DND-41 (cell line): ENCODE measurements at regions not wholly inside any gene's neighbourhood (a gene's known extent, or its start where the extent isn't known, plus 50 kb on each side); places are given as distances from the start of the nearest gene placed in this dataset.
A peak's percentile ranks its signal among the peaks of the same experiment; 100 is the strongest.
"Not testable (repeated sequence)": the region's sequence is repeated elsewhere in the genome, so short reads cannot be mapped to it uniquely, and the experiment has no call there.

Source experiments
- ATAC-seq: fragments of 200-7000 bp; cut with Tn5 transposase; 3 replicates; pipeline ENCODE4 v1.9.1; 2021; ENCODE audit warnings: low read depth; ENCODE audit not compliant: insufficient read depth
- DNase-seq: peaks from one replicate; pipeline ENCODE4 v3.0.0-alpha.2; 2020
- H2AFZ ChIP-seq: 2 replicates; pipeline ENCODE4 v1.6.0; 2012; ENCODE audit warnings: low read depth, low read length
- H3K27ac ChIP-seq: 2 replicates; pipeline ENCODE4 v1.5.1; 2012; ENCODE audit warnings: low read length, inconsistent platforms
- H3K27me3 ChIP-seq: fragments of 200-600 bp; sonication (generic); 2 replicates; pipeline ENCODE4 v1.6.0; 2012; ENCODE audit warnings: low read length, mild to moderate bottlenecking, inconsistent platforms; ENCODE audit not compliant: insufficient read depth, poor library complexity
- H3K36me3 ChIP-seq: 2 replicates; pipeline ENCODE4 v1.5.1; 2012; ENCODE audit warnings: low read length, inconsistent platforms; ENCODE audit not compliant: insufficient read depth
- H3K4me1 ChIP-seq: 2 replicates; pipeline ENCODE4 v1.5.1; 2012; ENCODE audit warnings: mild to moderate bottlenecking, low read length; ENCODE audit not compliant: insufficient read depth
- H3K4me2 ChIP-seq: 2 replicates; pipeline ENCODE4 v1.6.0; 2012; ENCODE audit warnings: mild to moderate bottlenecking, moderate library complexity, low read length, inconsistent platforms; ENCODE audit not compliant: insufficient read depth
- H3K4me3 ChIP-seq, 2 experiments: fragments of 200-600 bp in 1 of 2; shearing (Covaris generic) in 1 of 2; 2 replicates each; pipeline ENCODE4 v1.5.1; 2012 to 2016; ENCODE audit warnings: inconsistent platforms in 2 of 2, low read length in 2 of 2, mild to moderate bottlenecking in 2 of 2, low read depth in 1 of 2, moderate library complexity in 1 of 2
- H3K79me2 ChIP-seq: 2 replicates; pipeline ENCODE4 v1.6.0; 2012; ENCODE audit warnings: low read length, inconsistent platforms; ENCODE audit not compliant: insufficient read depth
- H3K9ac ChIP-seq: 2 replicates; pipeline ENCODE4 v1.6.0; 2012; ENCODE audit warnings: low read depth, mild to moderate bottlenecking, inconsistent platforms, low read length, moderate library complexity
- H3K9me3 ChIP-seq: 2 replicates; pipeline ENCODE4 v1.5.1; 2012; ENCODE audit warnings: low read length, moderate library complexity, mild to moderate bottlenecking, inconsistent platforms; ENCODE audit not compliant: insufficient read depth, severe bottlenecking
- H4K20me1 ChIP-seq: 2 replicates; pipeline ENCODE4 v1.6.0; 2012; ENCODE audit warnings: low read length; ENCODE audit not compliant: insufficient read depth
- EZH2 ChIP-seq: IDR thresholded peaks from 3 replicates; pipeline ENCODE4 v1.6.1; 2012; ENCODE audit warnings: borderline replicate concordance, low read depth, mild to moderate bottlenecking, moderate library complexity, low read length, inconsistent platforms; ENCODE audit not compliant: severe bottlenecking
- TF ChIP-seq, protein P1 (sequence below): IDR thresholded peaks from 2 replicates; pipeline ENCODE4 v1.5.1; 2012; ENCODE audit warnings: borderline replicate concordance, low read length, moderate library complexity, mild to moderate bottlenecking; ENCODE audit not compliant: poor library complexity, severe bottlenecking; ENCODE audit errors: extremely low read depth

DNA sequence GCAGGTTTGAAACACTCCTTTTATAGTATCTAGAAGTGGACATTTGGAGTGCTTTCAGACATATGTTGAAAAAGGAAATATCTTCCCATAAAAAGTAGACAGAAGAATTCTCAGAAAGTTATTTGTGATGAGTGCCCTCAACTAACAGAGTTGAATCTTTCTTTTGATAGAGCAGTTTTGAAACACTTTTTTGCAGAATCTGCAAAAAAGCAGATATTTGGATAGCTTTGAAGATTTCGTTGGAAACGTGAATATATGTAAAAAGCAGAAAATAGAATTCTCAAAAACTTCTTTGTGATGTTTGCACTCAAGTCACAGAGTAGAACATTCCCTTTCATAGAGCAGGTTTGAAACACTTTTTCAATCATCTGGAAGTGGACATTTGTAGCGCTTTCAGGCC is 676.4 kb upstream of the ZNF337 start:
- not testable (repeated sequence) for H3K9ac ChIP-seq, H4K20me1 ChIP-seq, H3K4me1 ChIP-seq, H2AFZ ChIP-seq, H3K36me3 ChIP-seq, H3K4me2 ChIP-seq, DNase-seq, H3K27ac ChIP-seq, H3K4me3 ChIP-seq, ATAC-seq, H3K79me2 ChIP-seq, H3K9me3 ChIP-seq, H3K27me3 ChIP-seq

- no peaks in the 10 kb centered on the region for H4K20me1 ChIP-seq
- H3K79me2 ChIP-seq, result no peaks in the 10 kb centered on the region
- TF ChIP-seq, protein P1, sequence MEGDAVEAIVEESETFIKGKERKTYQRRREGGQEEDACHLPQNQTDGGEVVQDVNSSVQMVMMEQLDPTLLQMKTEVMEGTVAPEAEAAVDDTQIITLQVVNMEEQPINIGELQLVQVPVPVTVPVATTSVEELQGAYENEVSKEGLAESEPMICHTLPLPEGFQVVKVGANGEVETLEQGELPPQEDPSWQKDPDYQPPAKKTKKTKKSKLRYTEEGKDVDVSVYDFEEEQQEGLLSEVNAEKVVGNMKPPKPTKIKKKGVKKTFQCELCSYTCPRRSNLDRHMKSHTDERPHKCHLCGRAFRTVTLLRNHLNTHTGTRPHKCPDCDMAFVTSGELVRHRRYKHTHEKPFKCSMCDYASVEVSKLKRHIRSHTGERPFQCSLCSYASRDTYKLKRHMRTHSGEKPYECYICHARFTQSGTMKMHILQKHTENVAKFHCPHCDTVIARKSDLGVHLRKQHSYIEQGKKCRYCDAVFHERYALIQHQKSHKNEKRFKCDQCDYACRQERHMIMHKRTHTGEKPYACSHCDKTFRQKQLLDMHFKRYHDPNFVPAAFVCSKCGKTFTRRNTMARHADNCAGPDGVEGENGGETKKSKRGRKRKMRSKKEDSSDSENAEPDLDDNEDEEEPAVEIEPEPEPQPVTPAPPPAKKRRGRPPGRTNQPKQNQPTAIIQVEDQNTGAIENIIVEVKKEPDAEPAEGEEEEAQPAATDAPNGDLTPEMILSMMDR, result no peak
- TF ChIP-seq EZH2, result no peak
- H3K4me2 ChIP-seq, result no peak overlapping the region
- no peak overlapping the region for H3K9ac ChIP-seq
- H3K36me3 ChIP-seq, result no peaks in the 10 kb centered on the region
- H3K9me3 ChIP-seq, result peaks cover 3% of the 10 kb centered on the region
- peaks cover 5% of the 10 kb centered on the region; the same call in 1 of the 2 replicates for H3K4me1 ChIP-seq
- DNase-seq (no peak), ATAC-seq (no peak)
- H3K27me3 ChIP-seq, result no peaks in the 10 kb centered on the region
- no peak overlapping the region for H3K27ac ChIP-seq
- H3K4me3 ChIP-seq, result no peak overlapping the region
- no peak overlapping the region for H2AFZ ChIP-seq
These were observed 657.9 kb upstream of the ZNF337 start for GRCh38 chr20:26354511-26354910.

- no peak overlapping the region for H3K4me3 ChIP-seq
- H4K20me1 ChIP-seq, result no peaks in the 10 kb centered on the region
- no peak overlapping the region for H2AFZ ChIP-seq
- no peak overlapping the region for H3K27ac ChIP-seq
- TF ChIP-seq EZH2, result no peak
- TF ChIP-seq, protein P1, result no peak
- ATAC-seq (no peak), DNase-seq (no peak)
- no peaks in the 10 kb centered on the region for H3K79me2 ChIP-seq
- no peaks in the 10 kb centered on the region for H3K36me3 ChIP-seq
- H3K9ac ChIP-seq, result no peak overlapping the region
- H3K9me3 ChIP-seq, result no peaks in the 10 kb centered on the region
- H3K4me1 ChIP-seq, result peaks cover 8% of the 10 kb centered on the region; the same call in 1 of the 2 replicates
- H3K27me3 ChIP-seq, result no peaks in the 10 kb centered on the region
- H3K4me2 ChIP-seq, result no peak overlapping the region
These were observed 650.7 kb upstream of the ZNF337 start for GRCh38 chr20:26347396-26347795.

DNA sequence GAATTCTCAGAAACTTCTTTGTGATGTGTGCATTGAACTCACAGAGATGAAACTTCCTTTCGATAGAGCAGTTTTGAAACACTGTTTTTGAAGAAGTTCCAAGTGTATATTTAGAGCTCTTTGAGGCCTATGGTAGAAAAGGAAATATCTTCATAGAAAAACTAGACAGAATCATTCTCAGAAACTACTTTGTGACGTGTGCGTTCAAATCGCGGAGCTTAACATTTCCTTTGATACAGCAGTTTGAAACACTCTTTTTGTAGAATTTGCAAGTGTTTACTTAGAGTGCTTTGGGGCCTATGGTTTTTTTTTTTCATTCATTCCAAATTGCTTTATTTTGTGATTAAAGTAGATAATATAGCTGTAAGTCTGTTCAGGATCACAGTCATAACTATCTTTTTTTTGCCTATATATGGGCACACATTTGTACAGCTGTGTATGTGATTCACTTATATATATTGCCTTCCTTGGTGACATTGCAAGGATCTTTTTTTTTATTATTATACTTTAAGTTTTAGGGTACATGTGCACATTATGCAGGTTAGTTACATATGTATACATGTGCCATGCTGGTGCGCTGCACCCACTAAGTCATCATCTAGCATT is 643.9 kb upstream of the ZNF337 start:
- H3K9me3 ChIP-seq, result not testable (repeated sequence)
- ATAC-seq, result peak; percentile 52

More for the DNA sequence above, 643.9 kb upstream of the ZNF337 start:
- H3K27me3 ChIP-seq, H3K4me3 ChIP-seq, H2AFZ ChIP-seq, H3K9ac ChIP-seq, H3K79me2 ChIP-seq, H3K4me2 ChIP-seq, H3K36me3 ChIP-seq, H3K27ac ChIP-seq, H4K20me1 ChIP-seq: not testable (repeated sequence)
- DNase-seq, result peak; percentile 40
- peaks cover 23% of the 10 kb centered on the region for H3K4me1 ChIP-seq
